ENCODE measurements at regions not wholly inside any gene's neighbourhood (a gene's known extent, or its start where the extent isn't known, plus 50 kb on each side); places are given as distances from the start of the nearest gene placed in this dataset.

DNA sequence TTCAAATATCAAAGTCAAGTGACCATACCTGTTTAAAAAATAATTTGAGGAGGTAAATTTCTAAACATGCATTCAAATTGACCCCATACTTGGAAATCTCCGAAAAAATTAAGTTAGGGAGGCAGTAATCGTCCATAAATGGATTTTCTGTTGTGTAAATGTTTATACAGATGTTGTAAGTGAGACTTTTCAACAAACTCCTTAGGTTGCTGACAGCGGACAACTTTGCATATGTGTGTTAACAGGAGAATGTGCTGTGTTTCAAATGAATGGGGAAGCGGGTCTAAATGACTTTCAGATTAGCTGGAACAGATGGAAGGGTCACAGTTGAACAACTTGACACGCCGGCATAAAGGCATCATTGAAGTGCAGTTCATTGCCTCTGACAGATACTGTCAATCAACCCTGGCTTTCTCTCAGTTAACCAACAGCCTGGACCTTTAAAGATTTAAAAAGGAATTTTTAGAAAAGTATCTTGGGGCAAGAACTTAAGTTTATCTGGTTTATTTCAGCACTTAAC, 98.2 kb upstream of the DBX1 start:
- TF ChIP-seq, protein P1, sequence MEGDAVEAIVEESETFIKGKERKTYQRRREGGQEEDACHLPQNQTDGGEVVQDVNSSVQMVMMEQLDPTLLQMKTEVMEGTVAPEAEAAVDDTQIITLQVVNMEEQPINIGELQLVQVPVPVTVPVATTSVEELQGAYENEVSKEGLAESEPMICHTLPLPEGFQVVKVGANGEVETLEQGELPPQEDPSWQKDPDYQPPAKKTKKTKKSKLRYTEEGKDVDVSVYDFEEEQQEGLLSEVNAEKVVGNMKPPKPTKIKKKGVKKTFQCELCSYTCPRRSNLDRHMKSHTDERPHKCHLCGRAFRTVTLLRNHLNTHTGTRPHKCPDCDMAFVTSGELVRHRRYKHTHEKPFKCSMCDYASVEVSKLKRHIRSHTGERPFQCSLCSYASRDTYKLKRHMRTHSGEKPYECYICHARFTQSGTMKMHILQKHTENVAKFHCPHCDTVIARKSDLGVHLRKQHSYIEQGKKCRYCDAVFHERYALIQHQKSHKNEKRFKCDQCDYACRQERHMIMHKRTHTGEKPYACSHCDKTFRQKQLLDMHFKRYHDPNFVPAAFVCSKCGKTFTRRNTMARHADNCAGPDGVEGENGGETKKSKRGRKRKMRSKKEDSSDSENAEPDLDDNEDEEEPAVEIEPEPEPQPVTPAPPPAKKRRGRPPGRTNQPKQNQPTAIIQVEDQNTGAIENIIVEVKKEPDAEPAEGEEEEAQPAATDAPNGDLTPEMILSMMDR (conservative IDR thresholded peaks at IDR 0.05 in 1 of 2, IDR thresholded peaks at IDR 0.05 in 1 of 2; ENCODE audit: low read depth in 1 of 2, low read length in 2 of 2) = no peak
- no peak for TF ChIP-seq EZH2 (IDR thresholded peaks at IDR 0.05; ENCODE audit: low read length, missing control alignments)

All from fibroblast of lung (primary cell).